GM23248 (cell line): ENCODE measurements at regions not wholly inside any gene's neighbourhood (a gene's known extent, or its start where the extent isn't known, plus 50 kb on each side); places are given as distances from the start of the nearest gene placed in this dataset.

Experiments
- EZH2 ChIP-seq: fragments of 200-600 bp; sonication (generic); IDR thresholded peaks from 2 replicates; pipeline ENCODE4 v1.6.1; 2018; ENCODE audit warnings: antibody characterized with exemption, mild to moderate bottlenecking; ENCODE audit not compliant: insufficient read depth, poor library complexity, severe bottlenecking
- EZH2phosphoT487 ChIP-seq: fragments of 200-600 bp; sonication (generic); IDR thresholded peaks from 2 replicates; pipeline ENCODE4 v1.6.1; 2018; ENCODE audit warnings: antibody characterized with exemption, moderate library complexity, mild to moderate bottlenecking, low read depth; ENCODE audit not compliant: insufficient read depth

DNA sequence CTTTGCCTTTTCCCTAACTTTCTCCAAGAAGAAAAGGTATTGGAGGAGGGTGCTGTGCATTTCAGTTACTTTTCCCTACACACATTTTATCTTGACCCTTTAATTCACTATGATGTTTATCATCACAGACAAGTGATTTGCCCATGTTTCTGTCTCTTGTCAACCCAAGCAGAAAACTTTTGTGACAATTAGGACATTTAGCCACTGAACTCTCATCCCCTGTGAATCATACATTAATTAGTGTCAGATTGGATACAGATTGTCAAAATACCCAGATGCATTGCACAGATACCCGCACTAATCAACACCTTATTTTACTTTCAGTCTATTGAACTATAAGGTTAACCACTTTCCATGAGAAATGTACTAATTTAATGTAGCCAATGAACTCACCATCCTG lies 912.9 kb downstream of the SORCS1 start:
- TF ChIP-seq EZH2 (no peak), EZH2phosphoT487 (no peak)
